Mesenchymal stem cell (in vitro differentiated cells and primary cell): ENCODE measurements at regions not wholly inside any gene's neighbourhood (a gene's known extent, or its start where the extent isn't known, plus 50 kb on each side); places are given as distances from the start of the nearest gene placed in this dataset.

Experiments
- DNase-seq: peaks from one replicate; pipeline ENCODE4 v3.0.0-alpha.2; 2013
- H2AFZ ChIP-seq: one replicate; pipeline ENCODE4 v1.6.1; 2013; ENCODE audit warnings: low read depth, mild to moderate bottlenecking, control low read depth, inconsistent platforms, low read length, moderate library complexity
- H2AK5ac ChIP-seq: 2 replicates; pipeline ENCODE4 v1.6.1; 2013; ENCODE audit warnings: low read length, moderate library complexity, mild to moderate bottlenecking, inconsistent platforms; ENCODE audit not compliant: severe bottlenecking
- H2BK120ac ChIP-seq: one replicate; pipeline ENCODE4 v1.6.1; 2013; ENCODE audit warnings: low read depth, mild to moderate bottlenecking, inconsistent platforms, low read length, moderate library complexity
- H2BK12ac ChIP-seq, 2 experiments: one replicate each; pipeline ENCODE4 v1.6.1; 2013; ENCODE audit warnings: inconsistent platforms in 2 of 2, low read length in 2 of 2, mild to moderate bottlenecking in 2 of 2, moderate library complexity in 2 of 2, control low read depth in 1 of 2
- H2BK15ac ChIP-seq: one replicate; pipeline ENCODE4 v1.6.1; 2013; ENCODE audit warnings: mild to moderate bottlenecking, low read depth, inconsistent platforms; ENCODE audit not compliant: poor library complexity, severe bottlenecking
- H2BK5ac ChIP-seq: 2 replicates; pipeline ENCODE4 v1.6.1; 2013; ENCODE audit warnings: low read depth, mild to moderate bottlenecking, low read length, control low read depth, inconsistent platforms; ENCODE audit not compliant: poor library complexity, severe bottlenecking
- H3K14ac ChIP-seq, 2 experiments: one replicate each; pipeline ENCODE4 v1.6.1; 2013; ENCODE audit warnings: inconsistent platforms in 2 of 2, low read length in 2 of 2, control low read depth in 1 of 2, mild to moderate bottlenecking in 1 of 2, moderate library complexity in 1 of 2
- H3K18ac ChIP-seq, 2 experiments: one replicate each; pipeline ENCODE4 v1.6.1; 2013; ENCODE audit warnings: inconsistent platforms in 2 of 2, low read length in 2 of 2, control low read depth in 1 of 2, low read depth in 1 of 2, mild to moderate bottlenecking in 1 of 2
- H3K23ac ChIP-seq, 2 experiments: one replicate each; pipeline ENCODE4 v1.6.1; 2013; ENCODE audit warnings: inconsistent platforms in 2 of 2, low read length in 2 of 2, mild to moderate bottlenecking in 2 of 2, moderate library complexity in 2 of 2, control low read depth in 1 of 2
- H3K27ac ChIP-seq: 2 replicates; pipeline ENCODE4 v1.5.1; 2013; ENCODE audit warnings: mild to moderate bottlenecking, moderate library complexity, low read length, control low read depth, inconsistent platforms; ENCODE audit not compliant: poor library complexity, severe bottlenecking
- H3K27me3 ChIP-seq, 2 experiments: 2 replicates each; pipeline versions ENCODE4 v1.6.1 to v1.7.0; 2013; ENCODE audit warnings: low read length in 2 of 2, mild to moderate bottlenecking in 2 of 2, moderate library complexity in 2 of 2, control low read depth in 1 of 2, inconsistent platforms in 1 of 2; ENCODE audit not compliant: control insufficient read depth in 1 of 2, insufficient read depth in 1 of 2
- H3K36me3 ChIP-seq, 2 experiments: 2 replicates each; pipeline versions ENCODE4 v1.6.1 to v1.7.0; 2013; ENCODE audit warnings: low read length in 2 of 2, control low read depth in 1 of 2, inconsistent platforms in 1 of 2, low read depth in 1 of 2, mild to moderate bottlenecking in 1 of 2; ENCODE audit not compliant: insufficient read depth in 2 of 2, control insufficient read depth in 1 of 2
- H3K4ac ChIP-seq, 2 experiments: one replicate each; pipeline ENCODE4 v1.6.1; 2013; ENCODE audit warnings: inconsistent platforms in 2 of 2, low read length in 2 of 2, mild to moderate bottlenecking in 2 of 2, moderate library complexity in 2 of 2, control low read depth in 1 of 2, low read depth in 1 of 2
- H3K4me1 ChIP-seq: 2 replicates; pipeline ENCODE4 v1.6.1; 2013; ENCODE audit warnings: low read depth, low read length, control low read depth; ENCODE audit not compliant: control insufficient read depth, insufficient read depth
- H3K4me2 ChIP-seq: 2 replicates; pipeline ENCODE4 v1.6.1; 2013; ENCODE audit warnings: low read length, mild to moderate bottlenecking, inconsistent platforms; ENCODE audit not compliant: poor library complexity, severe bottlenecking
- H3K4me3 ChIP-seq, 2 experiments: 2 replicates each; pipeline versions ENCODE4 v1.5.1 to v1.7.0; 2013; ENCODE audit warnings: low read length in 2 of 2, mild to moderate bottlenecking in 2 of 2, control low read depth in 1 of 2, low read depth in 1 of 2; ENCODE audit not compliant: insufficient read depth in 1 of 2
- H3K79me1 ChIP-seq: replicated peaks from 2 replicates; pipeline ENCODE4 v1.6.1; 2013; ENCODE audit warnings: mild to moderate bottlenecking, control low read depth, low read length, inconsistent platforms; ENCODE audit not compliant: poor library complexity, severe bottlenecking
- H3K9ac ChIP-seq: 2 replicates; pipeline ENCODE4 v1.7.0; 2013; ENCODE audit warnings: mild to moderate bottlenecking, low read length, moderate library complexity
- H3K9me3 ChIP-seq: 2 replicates; pipeline ENCODE4 v1.7.0; 2013; ENCODE audit warnings: mild to moderate bottlenecking, low read length; ENCODE audit not compliant: control insufficient read depth
- H4K8ac ChIP-seq: one replicate; pipeline ENCODE4 v1.6.1; 2013; ENCODE audit warnings: inconsistent platforms, mild to moderate bottlenecking, low read length, moderate library complexity
- H4K91ac ChIP-seq: one replicate; pipeline ENCODE4 v1.6.1; 2013; ENCODE audit warnings: mild to moderate bottlenecking, low read length, inconsistent platforms
- WGBS: methylation state at CpG from one replicate; pipeline ENCODE4 v1.1.7; 2013; ENCODE audit warnings: mixed read lengths; 5-methylcytosine and 5-hydroxymethylcytosine counted together

DNA sequence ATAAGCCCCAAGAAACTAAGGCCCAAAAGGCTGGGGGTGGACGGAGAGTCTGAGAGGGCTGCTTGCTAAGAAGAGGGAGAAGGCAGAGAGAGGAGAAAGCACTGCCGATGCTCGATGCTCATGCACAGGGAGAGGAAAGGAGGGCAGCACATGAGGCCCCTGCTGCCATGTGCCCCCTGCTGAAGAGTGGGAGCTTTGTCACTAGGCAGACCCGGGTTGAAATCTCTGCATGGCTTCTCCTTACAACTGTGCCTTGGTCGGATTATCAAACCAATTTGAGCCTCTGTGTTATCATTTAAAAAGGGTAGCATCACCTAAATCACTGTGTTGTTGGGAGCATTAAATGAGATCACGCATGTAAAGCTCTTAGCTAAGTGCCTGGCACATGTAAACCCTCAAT lies 330.5 kb downstream of the NXPE2 start:
- Histone ChIP-seq H3K36me3 (no peaks in the 10 kb centered on the region), H3K79me1 (no peaks in the 10 kb centered on the region), H3K4me1 (no peaks in the 10 kb centered on the region), H3K27me3 (no peaks in the 10 kb centered on the region), H4K8ac (no peak overlapping the region), H2BK15ac (no peak overlapping the region), H2BK5ac (no peak overlapping the region), H4K91ac (no peak overlapping the region), H3K14ac (peak overlapping the region in 1 of 2 experiments; percentile 55), H2BK120ac (no peak overlapping the region), H3K4ac (no peak overlapping the region), H3K23ac (no peak overlapping the region), H2AFZ (no peak overlapping the region), H3K9ac (no peak overlapping the region), H3K4me3 (no peak overlapping the region), H3K9me3 (peaks cover 6% of the 10 kb centered on the region), H2AK5ac (no peak overlapping the region), H2BK12ac (no peak overlapping the region), H3K27ac (no peak overlapping the region), H3K18ac (no peak overlapping the region), H3K4me2 (no peak overlapping the region)
- 79% methylated on average over 6 of the region's 6 CpGs for WGBS
- DNase-seq, result no peak

DNA sequence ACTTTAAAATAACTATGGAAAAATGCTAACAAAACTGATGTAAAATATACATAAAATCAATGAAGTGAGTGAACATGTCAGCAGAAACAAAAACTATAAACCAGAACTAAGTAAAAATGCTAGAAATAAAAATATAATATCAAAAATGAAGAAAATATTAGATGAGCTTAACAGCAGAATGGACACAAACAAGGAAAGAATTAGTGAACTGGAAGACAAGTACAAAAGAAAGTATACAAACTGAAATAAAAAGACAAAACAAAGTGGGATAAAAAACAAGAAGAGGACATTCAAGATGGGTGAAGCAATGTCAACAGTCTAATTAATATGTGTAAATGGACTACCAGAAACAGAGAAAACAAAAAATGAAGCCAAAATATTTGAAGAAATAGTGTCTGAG lies 339.2 kb downstream of the NXPE2 start:
- Histone ChIP-seq H3K18ac (no peak overlapping the region), H3K9ac (no peak overlapping the region), H3K4me3 (no peak overlapping the region), H2BK12ac (no peak overlapping the region), H3K14ac (no peak overlapping the region), H4K91ac (no peak overlapping the region), H2BK120ac (no peak overlapping the region), H3K4me1 (no peaks in the 10 kb centered on the region), H3K23ac (no peak overlapping the region), H3K27ac (no peak overlapping the region), H2BK5ac (no peak overlapping the region), H3K4me2 (no peak overlapping the region), H4K8ac (no peak overlapping the region), H2AK5ac (no peak overlapping the region), H2AFZ (no peak overlapping the region), H3K27me3 (no peaks in the 10 kb centered on the region), H3K79me1 (no peaks in the 10 kb centered on the region), H3K4ac (no peak overlapping the region), H3K9me3 (peaks cover 40% of the 10 kb centered on the region), H2BK15ac (no peak overlapping the region), H3K36me3 (no peaks in the 10 kb centered on the region)
- no peak for DNase-seq

DNA sequence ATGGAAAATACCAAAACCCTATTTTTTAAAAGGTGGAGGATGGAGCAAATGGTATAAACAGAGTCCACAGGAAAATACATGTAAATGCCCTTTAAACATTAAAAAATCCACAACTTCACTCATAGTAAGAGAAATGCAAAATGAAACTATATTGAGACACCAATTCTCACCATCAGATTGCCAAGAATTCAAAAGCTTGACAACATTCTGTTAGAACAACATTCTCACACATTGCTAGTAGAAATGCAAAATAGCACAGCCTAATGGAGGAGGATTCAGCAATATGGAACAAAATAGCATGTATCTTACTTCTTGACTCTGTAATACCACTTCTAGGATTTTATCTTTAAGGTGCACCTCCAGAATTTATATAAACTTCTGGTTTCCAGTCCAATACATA lies 351.8 kb downstream of the NXPE2 start:
- Histone ChIP-seq H3K9ac (no peak overlapping the region), H3K36me3 (no peaks in the 10 kb centered on the region), H4K8ac (no peak overlapping the region), H2AK5ac (no peak overlapping the region), H2BK12ac (no peak overlapping the region), H2AFZ (no peak overlapping the region), H3K18ac (no peak overlapping the region), H2BK5ac (no peak overlapping the region), H3K4ac (no peak overlapping the region), H3K4me3 (no peak overlapping the region), H4K91ac (no peak overlapping the region), H3K4me1 (no peaks in the 10 kb centered on the region), H3K27ac (no peak overlapping the region), H3K79me1 (no peaks in the 10 kb centered on the region), H3K23ac (no peak overlapping the region), H2BK120ac (no peak overlapping the region), H2BK15ac (no peak overlapping the region), H3K9me3 (peaks cover 5% of the 10 kb centered on the region), H3K27me3 (no peaks in the 10 kb centered on the region), H3K4me2 (no peak overlapping the region), H3K14ac (no peak overlapping the region)
- no peak for DNase-seq

DNA sequence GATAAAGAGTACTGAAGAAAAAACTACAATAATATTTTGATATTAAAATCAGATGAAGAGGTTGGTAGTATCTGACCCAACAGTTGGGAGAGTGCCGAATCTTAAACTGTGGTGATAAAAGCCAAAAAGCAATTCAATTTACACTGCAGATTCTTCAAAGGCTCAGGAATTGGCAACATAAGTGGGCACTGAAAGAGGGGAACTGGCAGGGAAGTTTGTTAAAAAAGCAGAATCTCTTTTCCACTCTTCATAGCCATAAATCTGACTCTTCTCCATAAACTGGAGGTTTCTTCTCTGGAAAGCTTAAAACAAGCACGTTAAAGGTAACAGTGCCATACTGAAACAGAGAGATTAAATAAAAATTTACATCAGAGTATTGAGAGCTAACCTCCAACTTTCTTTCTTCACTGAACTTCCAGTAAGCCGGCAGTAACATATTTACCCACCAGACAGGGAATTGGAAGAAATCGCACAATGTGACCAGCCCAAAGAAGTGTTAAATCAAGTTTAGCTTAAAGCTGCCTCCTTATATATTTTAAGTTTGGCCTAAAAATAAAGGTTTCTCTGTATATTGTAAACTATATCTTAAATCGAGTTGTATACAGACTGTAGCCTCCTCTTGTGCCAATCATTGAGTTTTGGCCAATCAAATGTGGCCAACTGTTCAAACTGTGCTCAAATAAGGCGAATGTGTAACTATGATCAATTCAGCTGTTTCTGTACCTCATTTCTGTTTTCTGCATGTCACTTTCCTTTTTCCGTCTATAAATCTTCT lies 358.3 kb downstream of the NXPE2 start:
- H2AK5ac ChIP-seq, result no peak overlapping the region
- H3K36me3 ChIP-seq, result no peaks in the 10 kb centered on the region
- no peak overlapping the region for H2BK15ac ChIP-seq
- H3K4me3 ChIP-seq, result no peak overlapping the region
- no peaks in the 10 kb centered on the region for H3K9me3 ChIP-seq
- no peak overlapping the region for H3K23ac ChIP-seq
- DNase-seq, result no peak
- no peak overlapping the region for H3K4ac ChIP-seq
- H4K91ac ChIP-seq, result no peak overlapping the region
- H4K8ac ChIP-seq, result no peak overlapping the region
- WGBS, result 86% methylated on average over 4 of the region's 7 CpGs
- H3K79me1 ChIP-seq, result no peaks in the 10 kb centered on the region
- H3K9ac ChIP-seq, result no peak overlapping the region
- H2BK5ac ChIP-seq, result no peak overlapping the region
- H3K4me1 ChIP-seq, result no peaks in the 10 kb centered on the region
- H2BK120ac ChIP-seq, result no peak overlapping the region
- no peak overlapping the region for H2AFZ ChIP-seq
- no peak overlapping the region for H3K18ac ChIP-seq
- no peaks in the 10 kb centered on the region for H3K27me3 ChIP-seq
- no peak overlapping the region for H3K27ac ChIP-seq
- no peak overlapping the region for H3K4me2 ChIP-seq
- H3K14ac ChIP-seq, result no peak overlapping the region
- H2BK12ac ChIP-seq, result no peak overlapping the region
